Nephron progenitor cell (in vitro differentiated cells): ENCODE measurements at regions not wholly inside any gene's neighbourhood (a gene's known extent, or its start where the extent isn't known, plus 50 kb on each side); places are given as distances from the start of the nearest gene placed in this dataset.
A peak's percentile ranks its signal among the peaks of the same experiment; 100 is the strongest.

ENCODE experiments used
- DNase-seq: peaks from one replicate; pipeline ENCODE4 v3.0.0; 2021
- H3K27ac Mint-ChIP-seq: 2 replicates; pipeline ENCODE4 v1.8.0; 2021; ENCODE audit warnings: mild to moderate bottlenecking, moderate library complexity, mixed read lengths
- H3K27me3 Mint-ChIP-seq: 2 replicates; pipeline ENCODE4 v1.8.0; 2021; ENCODE audit warnings: mild to moderate bottlenecking, low read depth, mixed read lengths; ENCODE audit not compliant: poor library complexity
- H3K36me3 Mint-ChIP-seq: 2 replicates; pipeline ENCODE4 v1.8.0; 2021; ENCODE audit warnings: low read depth, mixed read lengths
- H3K4me1 Mint-ChIP-seq: 2 replicates; pipeline ENCODE4 v1.8.0; 2021; ENCODE audit warnings: mixed read lengths
- H3K4me3 Mint-ChIP-seq: 2 replicates; pipeline ENCODE4 v1.8.0; 2021; ENCODE audit warnings: mild to moderate bottlenecking, moderate library complexity, mixed read lengths
- H3K9me3 Mint-ChIP-seq: 2 replicates; pipeline ENCODE4 v1.8.0; 2021; ENCODE audit warnings: mild to moderate bottlenecking, moderate library complexity, mixed read lengths
- TF ChIP-seq, protein P1 (sequence below): fragments of 200-600 bp; sonication (generic); IDR thresholded peaks from 2 replicates; pipeline ENCODE4 v1.5.0; 2021; ENCODE audit warnings: antibody characterized with exemption

- Mint-ChIP-seq H3K4me3 (no peak overlapping the region), H3K27me3 (no peaks in the 10 kb centered on the region), H3K4me1 (no peaks in the 10 kb centered on the region), H3K36me3 (no peaks in the 10 kb centered on the region), H3K27ac (no peak overlapping the region), H3K9me3 (no peaks in the 10 kb centered on the region)
- TF ChIP-seq, protein P1, sequence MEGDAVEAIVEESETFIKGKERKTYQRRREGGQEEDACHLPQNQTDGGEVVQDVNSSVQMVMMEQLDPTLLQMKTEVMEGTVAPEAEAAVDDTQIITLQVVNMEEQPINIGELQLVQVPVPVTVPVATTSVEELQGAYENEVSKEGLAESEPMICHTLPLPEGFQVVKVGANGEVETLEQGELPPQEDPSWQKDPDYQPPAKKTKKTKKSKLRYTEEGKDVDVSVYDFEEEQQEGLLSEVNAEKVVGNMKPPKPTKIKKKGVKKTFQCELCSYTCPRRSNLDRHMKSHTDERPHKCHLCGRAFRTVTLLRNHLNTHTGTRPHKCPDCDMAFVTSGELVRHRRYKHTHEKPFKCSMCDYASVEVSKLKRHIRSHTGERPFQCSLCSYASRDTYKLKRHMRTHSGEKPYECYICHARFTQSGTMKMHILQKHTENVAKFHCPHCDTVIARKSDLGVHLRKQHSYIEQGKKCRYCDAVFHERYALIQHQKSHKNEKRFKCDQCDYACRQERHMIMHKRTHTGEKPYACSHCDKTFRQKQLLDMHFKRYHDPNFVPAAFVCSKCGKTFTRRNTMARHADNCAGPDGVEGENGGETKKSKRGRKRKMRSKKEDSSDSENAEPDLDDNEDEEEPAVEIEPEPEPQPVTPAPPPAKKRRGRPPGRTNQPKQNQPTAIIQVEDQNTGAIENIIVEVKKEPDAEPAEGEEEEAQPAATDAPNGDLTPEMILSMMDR = no peak
- DNase-seq = no peak
Measured at GRCh38 chr4:29310252-29310651, 1409.9 kb upstream of the PCDH7 start.

- TF ChIP-seq, protein P1 = no peak
Measured at GRCh38 chr4:29311247-29311646, 1408.9 kb upstream of the PCDH7 start.

GRCh38 chr4:29319663-29320340 is 1400.4 kb upstream of the PCDH7 start:
- TF ChIP-seq, protein P1 = no peak
- Mint-ChIP-seq H3K9me3 (peaks cover 14% of the 10 kb centered on the region), H3K36me3 (no peaks in the 10 kb centered on the region), H3K27ac (no peak overlapping the region), H3K27me3 (no peaks in the 10 kb centered on the region), H3K4me3 (no peak overlapping the region), H3K4me1 (no peaks in the 10 kb centered on the region)
- no peak for DNase-seq

More at GRCh38 chr4:29311247-29311646, 1408.9 kb upstream of the PCDH7 start:
- H3K36me3 Mint-ChIP-seq = no peaks in the 10 kb centered on the region
- no peak overlapping the region for H3K4me3 Mint-ChIP-seq
- DNase-seq = no peak
- H3K27ac Mint-ChIP-seq = no peak overlapping the region
- no peaks in the 10 kb centered on the region for H3K27me3 Mint-ChIP-seq
- H3K4me1 Mint-ChIP-seq = no peaks in the 10 kb centered on the region
- H3K9me3 Mint-ChIP-seq = no peaks in the 10 kb centered on the region

- TF ChIP-seq, protein P1 = no peak
- Mint-ChIP-seq H3K27ac (peak overlapping the region; percentile 22), H3K27me3 (no peaks in the 10 kb centered on the region), H3K9me3 (peaks cover 14% of the 10 kb centered on the region), H3K4me3 (no peak overlapping the region), H3K4me1 (no peaks in the 10 kb centered on the region), H3K36me3 (no peaks in the 10 kb centered on the region)
- DNase-seq = no peak
Measured at GRCh38 chr4:29320947-29321620, 1399.1 kb upstream of the PCDH7 start.

GRCh38 chr4:29326004-29326403 is 1394.2 kb upstream of the PCDH7 start:
- H3K36me3 Mint-ChIP-seq = no peaks in the 10 kb centered on the region
- DNase-seq = no peak
- no peaks in the 10 kb centered on the region for H3K4me1 Mint-ChIP-seq
- no peak overlapping the region for H3K27ac Mint-ChIP-seq
- no peak overlapping the region for H3K4me3 Mint-ChIP-seq
- H3K9me3 Mint-ChIP-seq = no peaks in the 10 kb centered on the region
- peaks cover 5% of the 10 kb centered on the region for H3K27me3 Mint-ChIP-seq
- TF ChIP-seq, protein P1 = no peak

GRCh38 chr4:29326816-29327215 is 1393.4 kb upstream of the PCDH7 start:
- no peaks in the 10 kb centered on the region for H3K9me3 Mint-ChIP-seq
- H3K4me1 Mint-ChIP-seq = no peaks in the 10 kb centered on the region
- H3K4me3 Mint-ChIP-seq = no peak overlapping the region
- peaks cover 11% of the 10 kb centered on the region for H3K27me3 Mint-ChIP-seq
- DNase-seq = no peak
- no peak overlapping the region for H3K27ac Mint-ChIP-seq
- TF ChIP-seq, protein P1 = no peak
- H3K36me3 Mint-ChIP-seq = no peaks in the 10 kb centered on the region
